ENCODE measurements at regions not wholly inside any gene's neighbourhood (a gene's known extent, or its start where the extent isn't known, plus 50 kb on each side); places are given as distances from the start of the nearest gene placed in this dataset.

- POLR2A ChIA-PET (ENCODE audit: unreplicated experiment), result no interaction called here
Measured at GRCh38 chr13:90912247-90912646, 435.2 kb upstream of the MIR17HG start.

More at GRCh38 chr13:90912247-90912646, 435.2 kb upstream of the MIR17HG start:
- CTCF ChIA-PET, result no interaction called here
- no peak overlapping the region for H2AK9ac ChIP-seq (replicated peaks; ENCODE audit: low read depth, low read length, poor library complexity)
- no peaks in the 10 kb centered on the region for H3K79me1 ChIP-seq (ENCODE audit: low read depth in 1 of 2, low read length in 2 of 2)
- intact Hi-C loops (cut with micrococcal nuclease) (no loop called here), in situ Hi-C loops (cut with MboI; ENCODE audit: low sequenced_read_pairs) (no loop called here), dilution Hi-C loops (cut with HindIII; ENCODE audit: low sequenced_read_pairs, unreplicated experiment) (no loop called here)
- no peak overlapping the region for H3K4ac ChIP-seq (ENCODE audit: low read depth, low read length)
- no peak overlapping the region for H3K56ac ChIP-seq (ENCODE audit: extremely low read depth, insufficient read depth, low read length)
- no peaks in the 10 kb centered on the region for H4K20me1 ChIP-seq (ENCODE audit: insufficient read depth, low read length)
- H3K27me3 ChIP-seq (ENCODE audit: control insufficient read depth, insufficient read depth, low read length), result no peaks in the 10 kb centered on the region
- no peak overlapping the region for H4K91ac ChIP-seq (ENCODE audit: insufficient read depth, low read depth, low read length)
- TF ChIP-seq, protein P1, sequence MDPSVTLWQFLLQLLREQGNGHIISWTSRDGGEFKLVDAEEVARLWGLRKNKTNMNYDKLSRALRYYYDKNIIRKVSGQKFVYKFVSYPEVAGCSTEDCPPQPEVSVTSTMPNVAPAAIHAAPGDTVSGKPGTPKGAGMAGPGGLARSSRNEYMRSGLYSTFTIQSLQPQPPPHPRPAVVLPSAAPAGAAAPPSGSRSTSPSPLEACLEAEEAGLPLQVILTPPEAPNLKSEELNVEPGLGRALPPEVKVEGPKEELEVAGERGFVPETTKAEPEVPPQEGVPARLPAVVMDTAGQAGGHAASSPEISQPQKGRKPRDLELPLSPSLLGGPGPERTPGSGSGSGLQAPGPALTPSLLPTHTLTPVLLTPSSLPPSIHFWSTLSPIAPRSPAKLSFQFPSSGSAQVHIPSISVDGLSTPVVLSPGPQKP (IDR thresholded peaks at IDR 0.05; ENCODE audit: borderline replicate concordance, low read depth, low read length), result no peak
- no peak for TF ChIP-seq RCOR1 (IDR thresholded peaks at IDR 0.05; ENCODE audit: insufficient replicate concordance, low read length)
- TF ChIP-seq CHD1 (IDR thresholded peaks at IDR 0.05; ENCODE audit: low read depth, low read length), result no peak
- no peak for TF ChIP-seq BHLHE40 (IDR thresholded peaks at IDR 0.05; ENCODE audit: low read depth, low read length)
- no peak for TF ChIP-seq USF2 (IDR thresholded peaks at IDR 0.05; ENCODE audit: low read depth, low read length)
- no peak for TF ChIP-seq RAD21 (IDR thresholded peaks at IDR 0.05; ENCODE audit: low read length)
- TF ChIP-seq CEBPB (IDR thresholded peaks at IDR 0.05; ENCODE audit: low read depth, low read length), result no peak
- TF ChIP-seq MXI1 (IDR thresholded peaks at IDR 0.05; ENCODE audit: borderline replicate concordance, low read depth, low read length), result no peak
- no peak overlapping the region for H4K5ac ChIP-seq (ENCODE audit: low read depth, low read length)
- no peak overlapping the region for H3K23ac ChIP-seq (ENCODE audit: low read depth, low read length)
- H2AK5ac ChIP-seq (ENCODE audit: low read depth, low read length), result no peak overlapping the region
- no peaks in the 10 kb centered on the region for H3K9me1 ChIP-seq (ENCODE audit: insufficient read depth, low read length)
- DNase-seq (no peak), ATAC-seq (ENCODE audit: low read depth) (no peak)
- no peak overlapping the region for H2BK15ac ChIP-seq (ENCODE audit: low read depth, low read length)
- no TSS peak for BruUV-seq (replicated peaks)
- no peaks in the 10 kb centered on the region for H3K36me3 ChIP-seq (ENCODE audit: control insufficient read depth, insufficient read depth, low read length)
- H4K8ac ChIP-seq (ENCODE audit: low read depth in 2 of 2, low read length in 2 of 2), result no peak overlapping the region
- H3K18ac ChIP-seq (ENCODE audit: low read depth, low read length), result no peak overlapping the region
- H2BK20ac ChIP-seq (ENCODE audit: low read depth, low read length), result no peak overlapping the region
- H2BK5ac ChIP-seq (ENCODE audit: low read depth, low read length, poor library complexity, severe bottlenecking), result no peak overlapping the region
- H3K4me1 ChIP-seq (ENCODE audit: control insufficient read depth, insufficient read depth, low read length), result no peaks in the 10 kb centered on the region
- no peak overlapping the region for H3K9ac ChIP-seq (ENCODE audit: low read depth, low read length)
- H3K9me3 ChIP-seq (ENCODE audit: control insufficient read depth, insufficient read depth, low read length), result no peaks in the 10 kb centered on the region
- no peak overlapping the region for H3K27ac ChIP-seq (ENCODE audit: insufficient read depth, low read length)
- no peak overlapping the region for H2AFZ ChIP-seq (replicated peaks; ENCODE audit: low read length, poor library complexity)
- H2BK120ac ChIP-seq (ENCODE audit: low read depth, low read length), result no peak overlapping the region
- no peak overlapping the region for H3K14ac ChIP-seq (replicated peaks; ENCODE audit: low read depth, low read length)
- no peak overlapping the region for H3K4me3 ChIP-seq (ENCODE audit: insufficient read depth, low read depth, low read length)
- H3K4me2 ChIP-seq (ENCODE audit: low read depth, low read length), result no peak overlapping the region
- WGBS, 2 experiments (ENCODE audit: extremely low coverage in 2 of 2, insufficient read length in 1 of 2), result no CpG with 5 or more reads among the region's 1 CpG

Measured in IMR-90 (cell line).